Muscle of back (tissue), 3 donors: ENCODE measurements at regions not wholly inside any gene's neighbourhood (a gene's known extent, or its start where the extent isn't known, plus 50 kb on each side); places are given as distances from the start of the nearest gene placed in this dataset.
"Not testable (repeated sequence)": the region's sequence is repeated elsewhere in the genome, so short reads cannot be mapped to it uniquely, and the experiment has no call there.

Experiments
- DNase-seq, 3 donors: peaks; one replicate each; pipeline versions ENCODE4 v3.0.0 to v3.0.0-alpha.2; 2013

DNA sequence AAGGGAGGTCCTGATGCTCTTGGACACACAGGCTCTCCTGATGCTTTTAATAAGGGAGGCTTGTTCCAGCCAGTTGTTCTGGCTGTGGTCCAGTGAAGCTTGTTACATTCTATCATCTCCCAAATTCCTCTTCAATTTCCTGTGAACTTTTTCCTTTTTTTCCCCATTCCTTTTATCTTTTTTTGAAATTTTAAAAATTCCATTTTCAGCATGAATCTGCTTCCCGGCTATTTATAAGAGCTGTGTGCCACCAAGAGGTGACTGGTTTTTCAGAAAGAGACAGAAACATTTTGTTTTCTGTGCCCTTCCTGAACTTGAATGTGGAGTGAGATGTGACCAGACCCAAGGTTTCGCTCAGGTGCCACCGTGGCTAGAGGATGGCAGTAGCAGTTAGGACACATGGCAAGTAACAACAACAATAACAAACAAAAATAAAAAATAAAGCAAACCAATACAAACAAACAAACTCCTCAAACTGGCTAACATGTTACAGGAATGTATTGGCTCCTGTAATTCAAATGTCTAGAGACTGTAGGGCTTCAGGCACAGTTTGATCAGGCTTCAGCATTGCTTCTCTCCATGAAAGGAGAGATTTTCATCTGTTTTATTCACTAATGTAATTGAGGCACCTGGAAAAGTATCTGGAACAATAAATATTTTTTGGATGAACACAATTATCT, 121.1 kb downstream of the BOD1 start:
- peak; percentile 64 to 87 (median 65) for DNase-seq

DNA sequence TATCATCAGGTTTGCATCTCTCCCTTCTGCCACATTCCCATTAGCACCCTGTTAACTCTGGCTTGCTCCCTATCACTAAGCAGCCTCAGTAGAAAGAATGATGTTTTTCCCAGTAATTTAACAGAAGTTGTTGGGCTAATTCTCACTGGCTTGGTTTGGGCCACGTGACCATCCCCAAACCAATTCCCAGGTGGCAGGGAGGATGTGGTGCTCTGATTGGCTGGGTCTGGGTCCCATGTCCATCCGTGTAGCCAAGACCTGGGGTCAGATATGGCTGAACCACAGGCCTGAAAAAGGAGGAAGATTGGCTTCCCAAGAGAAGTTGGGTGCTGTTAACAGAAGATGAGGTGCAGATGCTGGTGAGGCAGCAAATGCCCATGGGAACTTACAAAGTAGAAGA, 122.0 kb downstream of the BOD1 start:
- DNase-seq: no peak

DNA sequence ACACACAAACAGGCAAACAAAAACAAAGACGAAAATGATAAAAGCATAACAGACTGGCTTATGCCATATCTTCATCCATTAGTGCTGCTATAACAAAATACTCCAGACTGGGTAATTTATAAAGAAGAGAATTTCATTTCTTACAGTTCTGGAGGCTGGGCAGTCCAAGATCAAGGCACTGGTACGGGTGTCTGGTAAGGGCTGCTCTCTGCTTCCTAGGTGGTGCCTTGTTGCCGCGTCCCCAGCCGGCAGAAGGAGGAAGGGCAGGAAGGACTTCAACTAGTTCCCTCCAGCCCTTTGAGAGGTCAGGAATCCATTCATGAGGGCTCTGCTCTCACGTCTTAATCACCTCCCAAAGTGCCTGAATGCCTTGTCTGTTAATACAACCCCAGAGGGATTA, 122.6 kb downstream of the BOD1 start:
- no peak for DNase-seq

- no peak for DNase-seq
Observed at GRCh38 chr5:173493040-173493439, 123.4 kb downstream of the BOD1 start.

DNA sequence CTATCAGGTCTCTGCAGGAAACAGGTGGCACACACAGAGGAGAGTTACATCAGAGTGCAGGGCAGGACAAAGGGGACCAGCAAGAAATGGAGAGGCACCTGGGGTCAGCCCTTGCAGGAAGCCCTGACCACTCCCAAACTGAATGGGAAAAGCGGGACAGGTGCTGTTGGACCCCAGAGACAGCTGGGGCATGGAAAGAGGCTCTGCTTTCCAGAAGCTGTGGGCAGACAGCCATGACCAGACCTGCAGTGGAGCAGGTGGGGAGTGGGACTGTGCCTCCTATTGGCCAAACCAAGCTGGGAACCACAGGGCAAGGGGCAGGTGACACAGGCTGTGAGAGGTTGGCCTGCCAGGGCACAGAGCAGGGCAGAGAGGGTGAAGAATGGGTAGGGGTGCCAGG, 125.8 kb downstream of the BOD1 start:
- DNase-seq: no peak

DNA sequence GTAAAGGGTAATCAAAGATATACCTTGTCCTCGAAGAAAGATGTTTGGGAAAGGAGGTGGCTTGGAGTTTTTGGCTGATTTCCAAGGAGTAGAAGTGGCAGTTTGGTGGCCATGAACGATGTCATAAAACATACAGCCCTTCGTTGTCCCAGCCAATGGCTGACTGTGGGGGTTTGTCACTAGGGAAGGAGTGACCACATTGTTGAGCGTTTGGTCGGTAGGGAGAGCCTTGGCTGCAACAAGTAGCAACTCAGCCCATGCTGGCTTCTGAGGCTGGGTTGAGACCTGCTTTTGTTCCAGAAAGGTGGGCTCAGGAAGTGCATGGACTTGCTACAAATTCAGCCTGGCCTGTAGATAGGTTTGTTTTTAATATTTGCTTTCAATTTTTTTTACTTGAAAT, 128.3 kb downstream of the BOD1 start:
- no peak for DNase-seq

DNA sequence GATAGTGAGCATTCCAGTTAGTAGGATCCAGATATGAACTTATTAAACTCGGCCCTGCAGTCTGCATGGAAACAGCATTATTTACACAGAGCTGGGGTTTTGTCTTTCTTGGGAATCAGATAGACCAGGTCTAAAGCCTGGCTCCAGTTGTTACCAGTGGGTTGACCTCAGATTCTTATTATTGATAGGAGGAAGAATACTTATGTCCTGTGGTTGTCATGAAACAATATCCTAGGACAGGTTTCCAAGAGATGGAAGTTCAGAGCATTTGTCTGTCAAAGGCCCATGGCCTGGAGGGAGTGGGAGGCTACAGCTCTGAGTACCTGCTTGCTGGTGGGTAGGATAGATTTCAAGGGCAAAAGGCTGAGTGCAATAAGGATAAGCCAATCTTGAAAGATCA, 129.2 kb downstream of the BOD1 start:
- no peak for DNase-seq

DNA sequence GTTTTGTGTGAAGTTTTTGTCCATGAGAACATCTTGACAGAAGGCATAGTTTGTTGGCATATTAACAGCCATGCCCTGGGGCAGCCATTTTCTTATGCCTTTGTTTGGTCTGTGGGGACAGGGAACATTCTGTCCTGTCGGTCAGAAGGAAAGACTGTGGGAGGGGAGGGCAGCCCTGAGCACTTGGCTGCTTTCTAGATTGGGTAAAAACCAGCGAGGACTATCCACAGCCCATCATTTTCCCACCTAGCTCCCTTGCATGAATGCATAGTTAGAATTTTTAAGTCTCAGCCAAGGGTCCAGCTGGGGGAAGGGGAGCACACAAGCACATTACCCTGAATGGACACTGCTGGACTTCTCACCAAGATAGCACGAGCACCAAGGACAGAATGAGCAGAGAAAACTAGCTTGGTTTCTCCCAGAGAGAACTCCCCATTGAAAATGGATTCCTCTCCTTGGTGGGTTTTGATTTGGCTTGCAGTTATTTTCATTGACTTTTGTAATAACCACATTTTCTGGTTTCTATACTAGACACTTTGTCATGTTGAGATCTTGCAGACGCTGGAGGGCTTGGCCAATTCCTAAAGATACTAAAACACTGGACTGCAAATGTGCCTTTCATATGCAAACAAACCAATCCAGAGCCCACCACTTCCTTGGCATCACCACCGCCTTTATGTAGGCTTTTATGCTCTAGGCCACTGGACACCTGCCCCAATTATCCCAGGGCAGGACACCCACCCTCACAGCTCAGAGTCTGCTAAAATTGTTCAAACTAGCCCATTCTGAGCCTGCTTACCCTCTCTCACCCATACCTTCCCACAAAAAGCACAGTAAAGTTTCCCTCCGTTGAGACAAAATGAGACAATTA, 129.9 kb downstream of the BOD1 start:
- no peak for DNase-seq

GRCh38 chr5:173484569-173484968, 131.9 kb downstream of the BOD1 start:
- DNase-seq: no peak

- DNase-seq: not testable (repeated sequence)
Observed at GRCh38 chr5:173483599-173483998, 132.9 kb downstream of the BOD1 start.

DNA sequence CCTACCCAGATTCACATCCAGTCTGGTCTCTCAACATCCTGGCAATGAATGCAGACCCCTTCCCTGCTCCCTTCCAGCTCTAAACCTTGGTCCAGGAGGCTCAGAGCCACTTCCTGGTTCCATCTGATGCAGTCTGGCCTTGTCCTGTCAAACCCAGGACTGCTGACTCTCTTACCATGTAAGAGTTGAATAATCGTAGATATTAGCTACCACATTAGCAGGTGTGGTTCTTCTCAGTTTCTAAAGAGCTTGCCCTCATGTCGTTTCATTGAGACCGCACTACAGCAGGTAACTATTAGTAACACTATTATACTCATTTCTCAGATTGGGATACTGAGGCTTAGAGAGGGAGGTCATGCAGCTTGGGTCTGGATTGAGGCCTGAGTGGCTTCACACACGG, 133.3 kb downstream of the BOD1 start:
- no peak for DNase-seq

- no peak for DNase-seq
Observed at GRCh38 chr5:173481821-173482220, 134.6 kb downstream of the BOD1 start.

DNA sequence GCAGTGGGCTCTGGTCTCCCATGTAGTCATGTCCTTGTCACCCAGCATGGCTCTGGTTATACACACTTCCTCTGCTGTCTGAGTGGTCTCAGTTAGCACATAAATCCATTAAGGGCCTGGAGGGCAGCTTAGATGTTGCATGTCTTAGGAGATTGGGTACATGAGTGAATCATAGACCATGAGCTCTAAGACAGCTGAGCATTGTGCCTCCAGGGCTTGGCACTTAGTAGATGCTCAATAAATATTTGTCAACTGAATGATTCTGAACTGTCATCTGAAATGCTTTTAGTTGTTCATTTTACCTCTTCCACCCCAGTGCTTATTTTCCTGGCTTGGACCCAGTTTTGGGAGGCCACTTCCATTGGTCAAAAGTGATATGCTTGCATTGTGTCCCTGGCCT, 135.6 kb downstream of the BOD1 start:
- no peak for DNase-seq

DNA sequence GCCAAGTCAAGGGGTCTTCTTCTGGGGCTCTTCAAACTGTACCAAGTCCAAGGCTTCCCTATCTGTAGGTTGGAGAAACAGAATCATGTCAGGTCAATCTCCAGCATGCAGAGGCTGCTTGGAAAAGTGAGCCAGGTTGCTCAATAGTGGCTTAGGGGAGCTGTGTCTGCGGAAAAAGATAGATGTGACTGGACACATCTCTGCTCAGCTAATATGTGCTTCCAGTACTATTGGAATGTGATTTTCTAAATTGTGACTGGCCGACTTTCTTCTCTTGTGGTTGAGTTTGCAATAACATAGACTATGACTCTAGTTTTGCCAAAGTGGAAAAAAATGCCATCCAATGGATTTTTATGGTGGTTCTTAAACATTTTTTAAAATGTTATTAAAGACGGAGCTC, 136.7 kb downstream of the BOD1 start:
- no peak for DNase-seq

GRCh38 chr5:173477345-173478040, 139.0 kb downstream of the BOD1 start:
- DNase-seq: no peak

GRCh38 chr5:173475780-173476179, 140.7 kb downstream of the BOD1 start:
- no peak for DNase-seq

DNA sequence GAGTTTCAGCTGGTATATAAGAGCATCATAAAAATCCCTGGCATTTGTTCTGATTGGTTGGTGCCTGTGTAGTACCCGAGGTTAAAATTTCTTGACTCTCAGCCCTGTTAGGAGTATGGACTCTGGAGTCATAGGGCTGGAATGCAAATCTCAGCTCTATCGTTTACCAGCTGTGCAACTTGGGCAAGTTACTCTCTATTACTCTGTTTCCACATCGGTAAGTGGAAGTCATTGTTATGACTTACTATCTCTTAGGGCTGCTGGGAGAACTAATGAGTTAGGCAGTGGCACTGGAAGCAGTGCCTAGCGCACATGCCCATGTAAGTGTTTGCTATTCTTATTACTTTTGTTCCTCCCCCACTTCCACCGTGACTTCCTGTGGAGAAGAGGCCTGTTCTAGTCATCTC, 141.6 kb downstream of the BOD1 start:
- no peak for DNase-seq

- no peak for DNase-seq
Observed at GRCh38 chr5:173473288-173473687, 143.2 kb downstream of the BOD1 start.

- DNase-seq: no peak
Observed at GRCh38 chr5:173472784-173473278, 143.6 kb downstream of the BOD1 start.

GRCh38 chr5:173472164-173472563, 143.9 kb upstream of the STC2 start:
- peak; percentile 71 to 93 (median 84) for DNase-seq

DNA sequence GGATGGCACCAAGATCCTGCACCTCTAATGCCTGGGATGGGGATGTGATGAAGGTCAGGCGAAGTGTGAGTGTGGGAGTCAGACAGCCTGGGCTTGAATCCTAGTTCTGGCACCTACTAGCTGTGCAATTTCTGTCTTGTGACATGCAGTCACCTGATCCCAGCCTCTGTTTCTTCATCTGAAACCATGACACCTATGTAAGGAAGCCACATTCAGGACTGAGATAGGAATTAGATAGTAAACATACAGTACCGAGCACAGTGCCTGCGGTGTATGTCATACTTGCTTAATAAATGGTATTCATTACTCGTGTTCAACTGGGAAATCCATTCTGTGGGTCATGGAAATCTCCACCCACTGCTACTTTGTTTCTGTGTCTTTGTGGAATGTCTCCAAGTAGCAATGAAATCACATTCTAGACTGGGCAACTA, 140.6 kb upstream of the STC2 start:
- no peak for DNase-seq

GRCh38 chr5:173466227-173466626, 138.0 kb upstream of the STC2 start:
- DNase-seq: no peak

DNA sequence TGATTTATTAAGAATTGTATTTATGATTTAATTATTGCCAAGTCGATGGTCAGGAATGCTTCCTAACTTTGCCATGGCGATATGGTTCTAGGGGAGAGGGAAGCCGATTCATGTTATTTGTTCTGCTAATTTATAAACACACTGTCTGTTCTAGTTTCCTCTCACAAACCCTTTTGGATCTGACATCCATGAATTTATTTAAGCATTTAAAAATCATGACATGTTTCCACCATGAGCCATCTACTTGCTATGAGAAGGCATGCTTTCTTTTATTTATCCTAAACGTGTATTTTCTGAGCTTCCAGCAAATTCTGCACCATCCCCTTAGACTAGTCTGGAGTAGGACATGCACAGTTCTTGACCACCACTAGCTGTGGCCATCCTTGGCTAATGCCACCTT, 136.6 kb upstream of the STC2 start:
- DNase-seq: no peak
